HEK293 (cell line): ENCODE measurements at regions not wholly inside any gene's neighbourhood (a gene's known extent, or its start where the extent isn't known, plus 50 kb on each side); places are given as distances from the start of the nearest gene placed in this dataset.

ENCODE experiments used
- CTCF ChIA-PET: fragments of 350-600 bp; formaldehyde crosslinking; extraction: SDS; loops from one replicate; lab custom pipeline; 2021; ENCODE audit warnings: antibody characterized with exemption; lab: Yijun Ruan, JAX
- POLR2A ChIA-PET: fragments of 300-600 bp; formaldehyde crosslinking; extraction: SDS; loops from one replicate; lab custom pipeline; 2020; ENCODE audit warnings: antibody characterized with exemption, inconsistent platforms; lab: Yijun Ruan, JAX
- H3K27ac ChIP-seq: fragments of 200-500 bp; sonication (Bioruptor generic); 2 replicates; pipeline ENCODE4 v1.5.1; 2014; ENCODE audit warnings: low read depth, low read length, control low read depth, inconsistent platforms; ENCODE audit errors: extremely low read depth
- H3K36me3 ChIP-seq, 2 experiments: fragments of 200-500 bp in 1 of 2; sonication (Bioruptor generic) in 1 of 2; 1 replicate in 1 of 2; 2 replicates in 1 of 2; pipeline ENCODE4 v1.5.1; 2014 to 2017; ENCODE audit warnings: inconsistent platforms in 2 of 2, low read length in 2 of 2; ENCODE audit not compliant: control insufficient read depth in 2 of 2, insufficient read depth in 1 of 2
- H3K4me1 ChIP-seq: fragments of 200-500 bp; sonication (Bioruptor generic); 2 replicates; pipeline ENCODE4 v1.5.1; 2014; ENCODE audit warnings: mild to moderate bottlenecking, low read length, inconsistent platforms; ENCODE audit not compliant: control insufficient read depth, insufficient read depth
- H3K4me3 ChIP-seq: 2 replicates; pipeline ENCODE4 v1.5.1; 2011; ENCODE audit warnings: low read depth, mild to moderate bottlenecking, control low read depth, low read length, moderate library complexity
- H3K9me3 ChIP-seq: fragments of 200-500 bp; sonication (Bioruptor generic); 2 replicates; pipeline ENCODE4 v1.5.1; 2014; ENCODE audit warnings: low read depth, low read length, inconsistent platforms; ENCODE audit not compliant: control insufficient read depth, insufficient read depth
- BCL11A ChIP-seq: fragments of 450-650 bp; formaldehyde crosslinking; IDR thresholded peaks from 2 replicates; pipeline ENCODE4 v1.5.1; 2016; ENCODE audit warnings: low read depth, missing biosample characterization, missing genetic modification characterization
- KLF1 ChIP-seq: fragments of 450-650 bp; formaldehyde crosslinking; IDR thresholded peaks from 2 replicates; pipeline ENCODE4 v1.5.1; 2016; ENCODE audit warnings: missing biosample characterization, missing genetic modification characterization
- ZBTB11 ChIP-seq: fragments of 450-650 bp; formaldehyde crosslinking; conservative IDR thresholded peaks from 2 replicates; pipeline ENCODE4 v1.5.1; 2016; ENCODE audit warnings: low read depth, missing biosample characterization, missing genetic modification characterization
- ZFP41 ChIP-seq: fragments of 450-650 bp; formaldehyde crosslinking; IDR thresholded peaks from 2 replicates; pipeline ENCODE4 v1.5.1; 2016; ENCODE audit warnings: missing biosample characterization, missing genetic modification characterization, borderline replicate concordance
- ZNF133 ChIP-seq: fragments of 450-650 bp; formaldehyde crosslinking; IDR thresholded peaks from 2 replicates; pipeline ENCODE4 v1.5.1; 2016; ENCODE audit warnings: missing biosample characterization, missing genetic modification characterization
- ZNF155 ChIP-seq: fragments of 450-650 bp; formaldehyde crosslinking; IDR thresholded peaks from 2 replicates; pipeline ENCODE4 v1.5.1; 2016; ENCODE audit warnings: missing biosample characterization, missing genetic modification characterization
- ZNF157 ChIP-seq: fragments of 450-650 bp; formaldehyde crosslinking; IDR thresholded peaks from 2 replicates; pipeline ENCODE4 v1.5.1; 2016; ENCODE audit warnings: missing biosample characterization, missing genetic modification characterization
- ZNF16 ChIP-seq: fragments of 450-650 bp; formaldehyde crosslinking; IDR thresholded peaks from 2 replicates; pipeline ENCODE4 v1.5.1; 2016; ENCODE audit warnings: low read depth, missing biosample characterization, missing genetic modification characterization
- ZNF354C ChIP-seq: fragments of 450-650 bp; formaldehyde crosslinking; IDR thresholded peaks from 2 replicates; pipeline ENCODE4 v1.5.1; 2016; ENCODE audit warnings: missing biosample characterization, missing genetic modification characterization, low read depth, borderline replicate concordance
- ZNF362 ChIP-seq: fragments of 450-650 bp; formaldehyde crosslinking; IDR thresholded peaks from 2 replicates; pipeline ENCODE4 v1.5.1; 2016; ENCODE audit warnings: missing biosample characterization, missing genetic modification characterization
- ZNF391 ChIP-seq: fragments of 450-650 bp; formaldehyde crosslinking; IDR thresholded peaks from 2 replicates; pipeline ENCODE4 v1.5.1; 2016; ENCODE audit warnings: low read depth, missing biosample characterization, missing genetic modification characterization, borderline replicate concordance
- ZNF473 ChIP-seq: fragments of 450-650 bp; formaldehyde crosslinking; IDR thresholded peaks from 2 replicates; pipeline ENCODE4 v1.5.1; 2017; ENCODE audit warnings: missing biosample characterization, missing genetic modification characterization
- ZNF530 ChIP-seq: fragments of 450-650 bp; formaldehyde crosslinking; IDR thresholded peaks from 2 replicates; pipeline ENCODE4 v1.5.1; 2016; ENCODE audit warnings: low read depth, missing biosample characterization, missing genetic modification characterization
- ZNF558 ChIP-seq: fragments of 450-650 bp; formaldehyde crosslinking; IDR thresholded peaks from 2 replicates; pipeline ENCODE4 v1.5.1; 2016; ENCODE audit warnings: missing biosample characterization, missing genetic modification characterization
- ZNF600 ChIP-seq: fragments of 450-650 bp; formaldehyde crosslinking; IDR thresholded peaks from 2 replicates; pipeline ENCODE4 v1.5.1; 2016; ENCODE audit warnings: missing biosample characterization, missing genetic modification characterization
- ZNF639 ChIP-seq: fragments of 450-650 bp; formaldehyde crosslinking; IDR thresholded peaks from 2 replicates; pipeline ENCODE4 v1.5.1; 2016; ENCODE audit warnings: missing biosample characterization, missing genetic modification characterization
- ZNF76 ChIP-seq: fragments of 450-650 bp; formaldehyde crosslinking; IDR thresholded peaks from 2 replicates; pipeline ENCODE4; 2016; ENCODE audit warnings: low read depth, missing biosample characterization, missing genetic modification characterization, borderline replicate concordance
- ZNF785 ChIP-seq: fragments of 450-650 bp; formaldehyde crosslinking; IDR thresholded peaks from 2 replicates; pipeline ENCODE4 v1.5.1; 2016; ENCODE audit warnings: missing biosample characterization, missing genetic modification characterization
- ZSCAN5A ChIP-seq: fragments of 450-650 bp; formaldehyde crosslinking; IDR thresholded peaks from 2 replicates; pipeline ENCODE4 v1.5.1; 2016; ENCODE audit warnings: missing biosample characterization, missing genetic modification characterization

GRCh38 chr4:31185014-31185585 lies 464.9 kb downstream of the PCDH7 start (continued):
- TF ChIP-seq ZNF362 (tag by site-specific recombination): no peak
- no peak for TF ChIP-seq ZNF157 (tag by site-specific recombination)
- no peak for TF ChIP-seq ZNF76 (tag by site-specific recombination)

GRCh38 chr4:31187979-31188378 lies 467.8 kb downstream of the PCDH7 start:
- no peak for TF ChIP-seq ZNF354C
- TF ChIP-seq ZNF530: no peak
- no peak for TF ChIP-seq ZSCAN5A
- no peak for TF ChIP-seq ZNF558 (tag by site-specific recombination)
- no peak for TF ChIP-seq ZNF473 (tag by site-specific recombination)
- no peak for TF ChIP-seq ZNF155
- TF ChIP-seq ZBTB11 (tag by site-specific recombination): no peak
- TF ChIP-seq ZNF133 (tag by site-specific recombination): no peak
- TF ChIP-seq ZNF600 (tag by site-specific recombination): no peak
- no peak for TF ChIP-seq ZNF639 (tag by site-specific recombination)
- TF ChIP-seq KLF1 (tag by site-specific recombination): no peak
- TF ChIP-seq BCL11A (tag by site-specific recombination): no peak
- no peak for TF ChIP-seq ZFP41
- CTCF ChIA-PET: interaction anchor here (0.6 kb wide), 1 partner anchor 406 kb away, joined by 3 read pairs; no protein-coding TSS in a partner anchor
- no peak overlapping the region for H3K4me3 ChIP-seq
- no peaks in the 10 kb centered on the region for H3K36me3 ChIP-seq
- H3K4me1 ChIP-seq: no peaks in the 10 kb centered on the region
- POLR2A ChIA-PET: no interaction called here
- H3K9me3 ChIP-seq: no peaks in the 10 kb centered on the region
- H3K27ac ChIP-seq: no peak overlapping the region

- no peaks in the 10 kb centered on the region for H3K9me3 ChIP-seq
- H3K4me3 ChIP-seq: no peak overlapping the region
- CTCF ChIA-PET: no interaction called here
- no peak overlapping the region for H3K27ac ChIP-seq
- no peaks in the 10 kb centered on the region for H3K4me1 ChIP-seq
- POLR2A ChIA-PET: no interaction called here
- TF ChIP-seq ZNF16 (tag by site-specific recombination): no peak
- TF ChIP-seq ZNF391 (tag by site-specific recombination): no peak
- TF ChIP-seq ZNF785 (tag by site-specific recombination): no peak
- no peaks in the 10 kb centered on the region for H3K36me3 ChIP-seq
Measured at GRCh38 chr4:31189938-31190337, 469.8 kb downstream of the PCDH7 start.
